ENCODE measurements at regions not wholly inside any gene's neighbourhood (a gene's known extent, or its start where the extent isn't known, plus 50 kb on each side); places are given as distances from the start of the nearest gene placed in this dataset.
"Not testable (repeated sequence)": the region's sequence is repeated elsewhere in the genome, so short reads cannot be mapped to it uniquely, and the experiment has no call there.

DNA sequence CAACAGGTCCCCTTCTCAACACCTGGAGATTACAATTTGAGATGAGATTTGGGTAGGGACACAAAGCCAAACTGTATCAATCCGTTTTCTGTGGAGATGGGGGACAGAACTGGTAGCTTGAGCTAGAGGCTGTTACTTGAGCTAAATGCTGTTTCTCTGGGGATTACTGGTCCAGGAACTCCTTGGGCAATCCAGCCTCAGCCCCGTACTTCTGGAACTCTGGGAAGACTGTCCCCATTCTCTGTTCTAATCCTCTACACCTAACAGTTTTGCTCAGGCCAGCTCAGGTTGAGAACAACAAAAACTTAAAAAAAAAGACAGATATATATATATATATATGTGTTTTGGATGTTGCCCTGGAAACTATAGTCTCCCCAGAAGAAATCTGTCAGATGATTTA is 255.0 kb downstream of the GOLGA6L6 start:
- not testable (repeated sequence) for DNase-seq (ENCODE audit: low read depth)

DNA sequence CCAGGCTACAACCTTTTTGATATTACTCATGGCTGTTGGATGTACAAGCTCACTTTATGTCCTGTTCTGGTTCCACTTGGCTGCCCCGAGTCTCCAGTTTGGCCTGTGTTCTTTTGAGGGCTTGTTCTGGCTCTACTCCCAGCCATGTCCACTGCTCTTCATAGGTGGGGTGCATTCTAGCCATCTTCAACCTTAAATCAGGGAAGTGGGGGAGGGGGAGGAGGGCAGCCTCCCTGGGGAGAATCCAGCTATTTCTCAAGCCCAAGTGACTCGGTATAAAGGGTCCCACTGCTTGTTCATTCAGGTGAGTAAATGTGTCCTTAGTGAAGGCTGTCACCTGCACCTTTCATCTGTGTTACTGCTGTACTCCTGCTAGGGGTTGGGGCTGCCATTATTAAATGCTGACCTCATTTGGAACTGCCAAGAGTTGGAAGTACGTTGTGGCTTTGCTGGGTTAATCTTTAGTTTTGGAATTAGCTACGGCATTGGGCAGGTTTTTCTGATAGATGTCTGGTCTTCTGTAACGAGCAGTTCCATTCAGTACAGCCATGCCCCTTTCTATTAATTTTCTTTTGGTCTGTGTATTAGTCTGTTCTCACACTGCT is 255.8 kb downstream of the GOLGA6L6 start:
- not testable (repeated sequence) for DNase-seq (ENCODE audit: low read depth)

DNA sequence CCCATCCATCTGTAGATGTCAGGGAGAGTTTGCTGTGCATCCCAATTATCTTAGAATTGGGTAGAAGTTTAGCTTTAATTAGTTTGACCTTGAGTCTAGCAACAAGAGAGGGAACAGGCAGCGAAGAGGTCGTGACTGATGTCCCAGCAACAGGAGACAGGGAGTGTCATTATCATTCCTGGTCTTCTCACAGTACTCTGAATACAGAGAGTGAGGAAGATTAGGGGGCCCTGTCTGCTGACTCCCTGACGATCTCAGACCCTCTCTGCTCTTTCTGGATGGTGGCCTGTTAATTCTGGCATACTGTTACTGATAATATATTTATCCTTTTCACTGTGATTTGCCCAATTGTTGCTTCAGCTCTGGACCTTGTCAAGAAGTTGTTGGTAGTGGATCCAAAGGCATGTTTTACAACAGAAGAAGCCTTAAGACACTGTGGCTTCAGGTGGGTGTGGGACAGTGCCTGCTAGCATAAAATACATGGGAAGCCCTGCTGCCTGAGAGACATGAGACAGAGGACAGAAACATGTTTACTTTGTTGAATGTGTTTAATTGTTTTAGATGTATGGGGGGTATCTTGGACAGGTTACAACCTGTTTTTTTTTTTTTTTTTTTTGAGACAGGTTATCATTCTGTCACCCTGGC is 256.6 kb downstream of the GOLGA6L6 start:
- not testable (repeated sequence) for DNase-seq (ENCODE audit: low read depth)

DNA sequence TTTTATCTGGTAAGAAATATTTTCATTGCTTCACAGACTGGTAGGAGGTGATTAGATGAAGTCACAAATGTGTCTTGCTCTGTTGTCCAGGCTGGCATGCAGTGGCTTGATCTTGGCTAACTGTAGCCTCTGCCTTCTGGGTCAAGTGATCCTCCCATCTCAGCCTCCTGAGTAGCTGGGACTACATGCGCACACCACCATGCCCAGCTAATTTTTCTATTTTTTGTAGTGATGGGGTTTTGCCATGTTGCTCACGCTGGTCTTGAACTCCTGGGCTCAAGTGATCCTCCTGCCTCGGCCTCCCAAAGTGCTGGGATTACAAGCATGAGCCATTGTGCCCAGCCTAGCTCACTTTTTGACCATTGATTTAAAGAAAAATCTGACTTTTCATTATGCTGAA is 257.9 kb downstream of the GOLGA6L6 start:
- not testable (repeated sequence) for DNase-seq (ENCODE audit: low read depth)

DNA sequence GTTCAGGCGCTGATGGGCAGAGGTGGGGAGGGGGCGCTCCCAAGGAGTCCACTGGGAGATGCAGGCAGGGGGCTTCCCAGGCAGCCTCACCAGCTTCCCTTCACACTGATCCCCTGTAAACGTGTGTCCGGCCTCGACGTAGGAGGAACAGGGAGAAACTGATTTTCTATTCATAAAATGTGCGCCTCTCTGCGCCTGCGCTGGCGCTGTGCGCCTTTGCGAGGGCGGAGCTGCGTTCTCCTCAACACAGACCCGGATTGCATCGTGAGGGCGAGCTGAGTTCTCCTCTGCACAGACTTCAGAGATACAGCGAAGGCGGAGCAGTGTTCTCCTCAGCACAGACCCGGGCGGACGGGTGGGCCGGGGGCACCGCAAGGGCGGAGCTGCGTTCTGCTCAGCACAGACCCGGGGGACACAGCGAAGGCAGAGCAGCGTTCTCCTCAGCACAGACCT is 259.1 kb downstream of the GOLGA6L6 start:
- DNase-seq (ENCODE audit: low read depth) = not testable (repeated sequence)

DNA sequence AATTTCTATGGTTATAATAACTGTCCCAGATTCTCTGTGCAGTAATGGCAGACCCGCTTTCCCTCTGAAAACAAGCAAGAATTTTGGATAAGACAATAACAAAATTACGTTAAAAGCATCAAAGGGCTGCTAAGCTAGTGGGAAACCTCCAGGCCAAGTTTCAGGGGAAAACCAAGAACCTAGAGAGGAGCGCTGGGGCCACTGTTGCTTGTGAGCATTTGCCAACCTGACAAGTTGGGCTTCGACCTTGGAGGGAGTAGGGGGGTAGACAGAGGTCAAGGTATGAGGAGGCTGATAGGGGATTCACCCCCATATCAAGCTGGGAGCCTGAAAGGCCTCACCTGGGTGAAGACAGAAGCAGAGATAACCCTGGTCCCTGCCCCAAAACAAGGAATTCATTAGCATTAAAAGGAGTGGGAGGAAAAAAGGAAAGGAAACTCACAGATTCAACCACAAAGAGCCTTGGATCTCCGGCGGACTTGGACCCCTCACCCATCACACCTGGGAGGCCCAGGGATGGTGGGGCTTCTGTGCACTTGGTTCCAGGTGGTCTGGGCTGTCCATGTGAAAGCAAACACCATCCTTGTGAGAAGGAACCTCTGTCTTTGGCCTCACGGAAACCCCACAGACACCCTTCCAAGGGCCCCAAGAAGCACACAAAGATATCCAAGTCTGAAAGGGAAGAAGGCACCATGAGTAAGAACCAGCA is 259.9 kb downstream of the GOLGA6L6 start:
- DNase-seq (ENCODE audit: low read depth) = not testable (repeated sequence)

DNA sequence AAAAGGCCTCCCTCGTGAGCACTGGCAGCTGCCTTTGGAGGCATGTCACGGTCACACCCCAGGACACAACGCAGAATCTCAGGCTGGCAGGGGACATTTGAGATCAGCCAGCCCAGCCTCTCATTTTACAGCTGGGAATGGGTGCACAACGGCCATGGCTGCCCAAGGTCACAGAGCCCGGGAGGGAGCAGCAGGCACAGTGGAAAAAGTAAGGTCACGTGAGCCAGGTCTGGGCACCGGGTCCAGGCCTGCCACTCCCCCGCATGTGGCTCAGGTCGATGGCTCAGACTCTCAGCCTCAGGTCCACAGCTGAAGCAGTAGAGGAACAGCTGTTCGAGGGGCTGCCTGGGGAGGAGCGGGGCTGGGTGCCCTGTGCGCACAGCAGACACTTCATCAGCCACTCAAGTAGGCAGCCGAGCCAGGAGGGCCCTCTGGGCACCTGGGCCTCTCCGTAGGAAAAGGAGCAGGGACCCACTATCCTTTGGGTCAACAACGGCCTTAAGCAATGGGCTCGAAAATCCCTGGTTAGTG is 260.6 kb downstream of the GOLGA6L6 start:
- DNase-seq (ENCODE audit: low read depth) = no peak

DNA sequence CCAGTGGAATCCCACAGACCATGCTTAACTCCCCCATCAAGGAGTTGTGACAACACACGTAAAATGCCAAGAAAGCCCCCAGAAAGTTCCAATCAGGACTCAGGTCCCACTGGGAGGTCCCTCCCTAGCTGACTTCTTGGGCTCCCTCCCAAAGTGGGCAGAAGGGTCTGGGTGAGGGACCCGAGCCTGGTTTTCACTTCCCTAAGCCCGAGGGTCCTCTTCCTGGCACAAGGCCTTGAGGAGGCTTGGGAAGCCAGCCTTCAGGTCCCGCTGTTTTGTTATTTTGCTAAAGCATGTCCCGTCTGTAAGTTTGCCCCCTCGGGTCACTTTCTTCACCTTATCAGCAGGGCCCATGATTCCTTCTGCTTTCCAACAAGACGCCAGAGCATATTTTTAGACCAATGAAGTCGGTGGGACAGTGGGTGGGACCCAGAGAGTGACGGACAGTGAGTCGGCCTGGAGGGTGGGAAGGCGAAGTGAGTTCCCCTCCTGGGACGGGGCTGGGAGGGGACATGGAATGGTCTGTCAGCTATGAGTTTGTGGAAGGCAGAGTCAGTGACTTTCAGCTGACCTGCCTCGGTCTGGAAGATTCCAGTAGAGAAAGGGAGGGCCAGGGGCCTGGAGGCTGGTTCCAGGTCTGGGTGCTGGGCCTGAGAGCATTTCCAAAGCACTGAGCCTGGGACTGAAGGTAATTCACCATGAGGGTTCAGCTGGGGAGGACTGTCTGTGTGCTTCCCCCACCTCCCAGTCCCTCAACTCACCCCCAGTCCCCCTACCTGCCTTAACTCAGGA is 261.3 kb downstream of the GOLGA6L6 start:
- DNase-seq (ENCODE audit: low read depth) = not testable (repeated sequence)

DNA sequence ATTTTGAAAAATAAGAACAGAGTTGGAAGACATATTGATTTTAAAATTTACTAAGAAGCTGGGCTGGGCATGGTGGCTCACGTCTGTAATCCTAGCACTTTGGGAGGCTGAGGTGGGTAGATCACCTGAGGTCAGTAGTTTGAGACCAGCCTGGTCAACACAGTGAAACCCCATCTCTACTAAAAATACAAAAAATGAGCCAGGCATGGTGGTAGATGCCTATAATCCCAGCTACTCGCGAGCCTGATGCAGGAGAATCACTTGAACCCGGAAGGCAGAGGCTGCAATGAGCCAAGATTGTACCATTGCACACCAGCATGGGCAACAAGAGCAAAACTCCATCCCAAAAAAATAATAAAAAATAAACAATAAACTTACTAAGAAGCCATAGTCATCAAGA is 262.5 kb downstream of the GOLGA6L6 start:
- DNase-seq (ENCODE audit: low read depth) = not testable (repeated sequence)

DNA sequence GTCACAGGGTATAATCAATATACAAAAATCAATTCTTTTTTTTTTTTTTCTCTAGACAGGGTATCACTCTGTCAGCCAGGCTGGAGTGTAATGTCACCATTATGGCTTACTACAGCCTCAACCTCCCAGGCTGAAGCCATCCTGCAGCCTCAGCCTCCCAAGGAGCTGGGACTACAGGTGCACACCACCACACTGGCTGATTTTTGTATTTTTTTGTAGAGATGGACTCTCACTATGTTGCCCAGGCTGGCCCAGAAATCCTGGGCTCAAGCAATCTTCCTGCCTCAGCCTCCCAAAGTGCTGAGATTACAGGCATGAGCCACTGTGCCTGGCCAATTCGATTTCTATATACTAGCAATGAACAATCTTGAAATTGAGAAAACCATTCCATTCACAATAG is 263.2 kb downstream of the GOLGA6L6 start:
- DNase-seq (ENCODE audit: low read depth) = not testable (repeated sequence)

DNA sequence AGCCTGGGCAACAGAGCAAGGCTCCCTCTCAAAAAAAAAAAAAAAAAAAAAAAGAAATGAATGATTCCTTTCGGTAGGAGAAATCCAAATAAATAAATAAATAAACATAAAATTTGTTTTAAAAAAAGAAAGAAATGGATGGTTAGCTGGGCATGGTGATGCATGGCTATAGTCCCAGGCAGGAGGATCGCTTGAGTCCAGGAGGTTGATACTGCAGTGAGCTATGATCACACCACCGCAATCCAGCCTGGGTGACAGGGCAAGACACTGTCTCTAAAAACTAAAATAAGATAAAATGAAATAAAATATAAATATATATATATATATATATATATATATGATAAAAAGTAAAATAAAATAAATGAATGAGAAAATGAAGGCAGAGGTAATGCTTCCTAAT is 264.1 kb downstream of the GOLGA6L6 start:
- DNase-seq (ENCODE audit: low read depth) = not testable (repeated sequence)

DNA sequence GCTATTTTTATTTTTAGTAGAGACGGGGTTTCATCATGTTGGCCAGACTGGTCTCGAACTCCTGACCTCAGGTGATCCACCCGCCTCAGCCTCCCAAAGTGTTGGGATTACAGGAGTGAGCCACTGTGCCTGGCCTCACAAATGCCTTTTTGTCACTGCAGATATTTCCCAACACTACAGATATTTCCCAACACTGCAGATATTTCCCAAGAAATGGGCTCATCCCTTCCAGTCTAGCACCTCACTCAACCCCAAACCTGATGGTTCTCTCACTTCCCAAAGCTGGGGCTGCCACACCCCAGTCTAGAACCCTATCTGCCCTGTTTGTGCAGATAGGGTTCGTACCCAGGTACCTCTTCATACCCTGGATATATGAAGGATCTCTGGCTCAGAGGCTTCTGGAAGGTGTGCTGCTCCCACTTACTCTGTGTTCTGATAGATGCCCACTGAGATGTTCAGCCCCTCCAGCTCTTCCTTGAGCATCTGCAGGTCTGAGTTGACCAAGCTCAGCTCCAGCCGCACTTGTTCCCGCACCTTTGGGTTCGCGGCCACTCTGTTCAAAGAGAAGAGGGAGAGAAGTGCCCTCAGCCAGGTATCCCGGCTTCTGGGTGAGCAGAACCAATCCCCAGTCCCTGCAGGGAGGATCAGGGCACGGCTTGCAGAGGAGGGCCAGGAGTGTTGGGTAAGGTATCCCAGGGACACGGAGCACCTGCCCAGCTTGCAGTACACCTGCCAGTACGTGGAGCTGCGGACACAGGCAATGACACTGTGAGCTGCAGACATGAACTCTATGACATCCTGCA is 265.1 kb downstream of the GOLGA6L6 start:
- DNase-seq (ENCODE audit: low read depth) = not testable (repeated sequence)

DNA sequence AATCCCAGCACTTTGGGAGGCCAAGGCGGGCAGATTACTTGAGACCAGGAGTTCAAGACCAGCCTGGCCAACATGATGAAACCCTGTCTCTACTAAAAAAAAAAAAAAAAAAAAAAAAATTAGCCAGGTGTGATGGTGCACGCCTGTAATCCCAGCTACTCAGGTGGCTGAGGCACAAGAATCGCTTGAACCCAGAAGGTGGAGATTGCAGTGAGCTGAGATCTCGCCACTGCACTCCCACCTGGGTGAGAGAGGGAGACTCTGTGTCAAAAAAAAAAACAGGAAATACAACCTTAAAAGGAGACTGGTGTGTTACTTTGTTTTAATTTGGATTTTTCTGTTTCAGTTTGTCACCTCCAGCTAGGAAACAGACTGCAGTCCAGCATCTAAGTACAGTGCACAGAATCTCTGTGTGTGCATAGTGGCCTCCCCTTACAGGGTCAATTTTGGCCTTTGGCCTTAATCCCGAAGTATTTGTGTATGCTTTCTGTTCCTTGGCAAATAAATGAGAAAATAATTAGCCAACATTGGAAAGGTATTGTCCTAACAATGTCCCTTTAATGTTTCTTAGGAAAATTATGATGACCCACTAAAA is 266.1 kb downstream of the GOLGA6L6 start:
- not testable (repeated sequence) for DNase-seq (ENCODE audit: low read depth)

DNA sequence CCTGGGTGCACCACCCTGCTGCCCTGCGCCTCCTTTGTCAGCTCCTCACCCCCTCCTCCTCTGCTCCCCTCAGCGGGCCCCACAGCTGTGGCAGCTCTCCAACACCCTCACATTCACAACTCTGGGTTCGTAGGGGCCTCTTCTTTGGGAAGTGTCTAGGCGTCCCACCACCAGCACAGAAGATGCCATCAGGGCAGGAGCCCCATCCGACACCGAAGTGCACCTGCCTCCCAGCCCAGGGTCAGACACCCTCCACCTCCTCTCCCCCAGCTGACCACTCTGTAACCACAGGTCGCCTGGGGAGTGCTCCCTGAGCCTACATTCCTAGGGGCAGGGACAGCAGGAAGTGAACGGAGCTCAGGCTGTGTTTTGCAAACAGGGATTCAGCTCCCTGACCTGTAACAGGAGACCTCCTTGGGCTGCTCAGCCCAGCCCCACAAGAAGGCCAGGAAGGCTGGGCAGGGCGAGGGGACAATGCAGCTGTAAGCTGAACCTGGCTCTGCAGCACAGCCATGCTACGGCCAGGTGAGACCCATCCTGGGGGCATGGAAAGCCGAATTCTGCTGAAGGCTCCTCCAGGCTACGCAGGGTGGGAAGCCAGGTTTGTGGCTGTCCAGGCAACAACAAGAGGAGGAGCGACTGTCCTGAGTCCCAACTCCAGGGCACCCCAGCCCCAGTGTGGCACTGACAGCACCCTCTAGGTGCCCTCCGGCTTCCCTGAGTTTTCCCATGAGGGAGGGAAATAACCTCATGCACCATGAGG is 269.0 kb downstream of the GOLGA6L6 start:
- no peak for DNase-seq (ENCODE audit: low read depth)

DNA sequence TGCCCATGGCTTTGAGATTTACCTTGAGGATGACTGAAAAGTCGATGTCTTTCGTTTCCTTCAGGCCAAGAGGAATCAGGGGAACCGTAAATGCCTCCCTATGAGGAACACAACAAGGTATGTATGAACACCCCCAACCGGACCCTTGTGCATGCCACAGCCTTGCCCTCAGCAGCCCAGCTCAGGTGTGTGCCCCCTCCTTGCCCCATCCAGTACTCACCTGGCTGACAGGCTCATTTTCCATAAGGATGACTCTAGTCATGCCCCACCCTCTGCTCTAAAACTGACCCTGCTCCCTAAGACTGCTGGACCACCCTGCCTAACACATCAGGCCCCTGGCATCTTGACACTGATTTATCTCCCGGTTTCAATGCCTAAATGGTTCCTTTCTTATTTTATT is 270.0 kb downstream of the GOLGA6L6 start:
- no peak for DNase-seq (ENCODE audit: low read depth)

DNA sequence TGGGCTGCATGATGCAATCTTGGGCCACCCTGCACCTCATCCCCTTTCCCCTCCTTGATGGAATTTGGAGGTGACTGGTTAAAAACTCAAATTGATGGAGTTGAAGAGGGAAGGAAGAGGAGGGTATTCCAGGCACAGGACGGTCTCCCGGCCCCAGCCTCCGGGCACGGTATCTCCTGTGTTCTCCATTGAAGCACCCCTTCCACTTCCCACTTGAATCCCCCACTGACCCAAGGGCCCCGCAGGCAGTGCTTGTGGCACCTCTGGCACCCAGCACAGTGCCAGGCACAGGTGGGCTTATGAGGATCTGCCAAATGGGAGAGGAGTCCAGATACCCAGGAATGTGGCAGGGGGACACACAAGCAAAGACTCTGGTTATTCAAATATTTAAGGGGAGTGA is 271.6 kb downstream of the GOLGA6L6 start:
- not testable (repeated sequence) for DNase-seq (ENCODE audit: low read depth)

DNA sequence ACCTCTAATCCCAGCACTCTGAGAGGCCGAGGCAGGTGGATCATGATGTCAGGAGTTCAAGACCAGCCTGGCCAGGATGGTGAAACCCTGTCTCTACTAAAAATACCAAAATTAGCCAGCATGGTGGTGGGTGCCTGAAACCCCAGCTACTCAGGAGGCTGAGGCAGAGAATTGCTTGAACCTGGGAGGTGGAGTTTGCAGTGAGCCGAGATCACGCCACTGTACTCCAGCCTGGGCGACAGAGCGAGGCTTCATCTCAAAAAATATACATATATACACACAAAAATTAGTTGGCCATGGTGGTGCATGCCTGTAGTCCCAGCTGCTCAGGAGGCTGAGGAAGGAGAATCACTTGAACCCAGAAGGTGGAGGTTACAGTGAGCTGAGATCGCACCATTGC is 273.6 kb downstream of the GOLGA6L6 start:
- DNase-seq (ENCODE audit: low read depth) = not testable (repeated sequence)

DNA sequence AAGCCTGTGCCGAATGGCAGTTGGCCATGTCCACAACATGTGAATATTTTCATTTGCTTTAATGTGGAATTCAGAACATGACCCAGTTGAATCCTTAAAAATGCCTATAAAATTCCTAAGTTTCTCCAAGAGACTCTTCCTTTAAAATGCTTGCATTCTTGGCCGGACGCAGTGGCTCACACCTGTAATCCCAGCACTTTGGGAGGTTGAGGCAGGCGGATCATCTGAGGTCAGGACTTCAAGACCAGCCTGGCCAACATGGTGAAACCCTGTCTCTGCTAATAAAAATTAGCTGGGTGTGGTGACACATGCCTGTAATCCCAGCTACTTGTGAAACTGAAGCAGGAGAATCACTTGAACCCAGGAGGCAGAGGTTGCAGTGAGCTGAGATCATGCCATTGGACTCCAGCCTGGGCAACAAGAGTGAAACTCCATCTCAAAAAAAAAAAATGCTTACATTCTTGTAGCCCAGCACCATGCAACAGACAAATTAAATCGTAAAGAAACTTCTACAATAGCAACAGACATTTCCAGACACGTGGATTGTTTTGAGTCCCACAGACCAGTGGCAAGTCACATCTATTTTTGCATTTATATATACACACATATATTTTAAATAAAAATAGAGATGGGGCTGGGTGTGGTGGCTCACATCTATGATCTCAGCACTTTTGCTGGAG is 274.4 kb downstream of the GOLGA6L6 start:
- not testable (repeated sequence) for DNase-seq (ENCODE audit: low read depth)

DNA sequence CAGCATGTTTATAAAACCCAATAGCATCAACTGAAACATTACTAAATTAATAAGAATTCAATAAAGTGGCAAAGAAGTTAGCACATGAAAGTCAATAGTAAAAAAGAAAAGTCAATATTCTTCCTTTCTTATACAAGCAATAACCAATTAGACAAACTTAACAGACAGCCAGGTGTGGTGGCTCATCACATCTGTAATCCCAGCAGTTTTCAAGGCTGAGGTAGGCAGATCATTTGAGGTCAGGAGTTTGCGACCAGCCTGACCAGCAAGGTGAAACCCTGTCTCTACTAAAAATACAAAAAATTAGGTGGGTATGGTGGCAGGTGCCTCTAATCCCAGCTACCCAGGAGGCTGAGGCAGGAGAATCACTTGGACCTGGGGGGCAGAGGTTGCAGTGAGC is 275.9 kb downstream of the GOLGA6L6 start:
- DNase-seq (ENCODE audit: low read depth) = not testable (repeated sequence)

Measured in T-helper 22 cell (primary cell).